GM23338 (cell line): ENCODE measurements at regions not wholly inside any gene's neighbourhood (a gene's known extent, or its start where the extent isn't known, plus 50 kb on each side); places are given as distances from the start of the nearest gene placed in this dataset.

Experiments
- CTCF ChIP-seq, 2 experiments: fragments of 200-600 bp in 1 of 2; sonication (generic) in 1 of 2; conservative IDR thresholded peaks; 2 replicates each; pipeline versions ENCODE4 v1.5.1 to v1.6.1; 2016 to 2017; ENCODE audit warnings: antibody characterized with exemption in 2 of 2, low read depth in 2 of 2, mild to moderate bottlenecking in 2 of 2, moderate library complexity in 1 of 2
- EZH2 ChIP-seq: fragments of 200-600 bp; sonication (generic); IDR thresholded peaks from one replicate; pipeline ENCODE4 v1.8.0; 2017; ENCODE audit warnings: antibody characterized with exemption, mild to moderate bottlenecking, low read depth; ENCODE audit not compliant: unreplicated experiment
- EZH2phosphoT487 ChIP-seq: fragments of 200-600 bp; sonication (generic); IDR thresholded peaks from one replicate; pipeline ENCODE4 v1.8.1; 2018; ENCODE audit warnings: antibody characterized with exemption; ENCODE audit not compliant: unreplicated experiment
- JUNB ChIP-seq: IDR thresholded peaks from one replicate; pipeline ENCODE4 v1.6.1; 2016; ENCODE audit warnings: antibody characterized with exemption; ENCODE audit not compliant: unreplicated experiment
- REST ChIP-seq: IDR thresholded peaks from one replicate; pipeline ENCODE4 v1.6.1; 2018; ENCODE audit warnings: antibody characterized with exemption; ENCODE audit not compliant: unreplicated experiment
- ZNF331 ChIP-seq: fragments of 250-450 bp; sonication (Bioruptor Pico); IDR thresholded peaks from 2 replicates; pipeline ENCODE4 v1.5.0; 2020; ENCODE audit warnings: low read depth, mild to moderate bottlenecking, moderate library complexity

GRCh38 chr1:70627910-70628309 lies 216.8 kb downstream of the CTH start:
- TF ChIP-seq CTCF (conservative IDR thresholded peaks at IDR 0.05; ENCODE audit: low read depth in 2 of 2): no peak
- TF ChIP-seq EZH2: no peak
- TF ChIP-seq REST: no peak
- no peak for TF ChIP-seq JUNB
- no peak for TF ChIP-seq EZH2phosphoT487
- no peak for TF ChIP-seq ZNF331 (CRISPR knock-in tag)
